ENCODE measurements at regions not wholly inside any gene's neighbourhood (a gene's known extent, or its start where the extent isn't known, plus 50 kb on each side); places are given as distances from the start of the nearest gene placed in this dataset.

GRCh38 chr1:118503752-118504151 lies 318.7 kb upstream of the SPAG17 start:
- in situ Hi-C loops (cut with MboI; ENCODE audit: low pct_ligation_motif_present in 1 of 4, low pct_unique_long_range_greater_than_20kb in 1 of 4, low sequenced_read_pairs in 3 of 4) = no loop called here

GRCh38 chr1:118494998-118495397 lies 310.0 kb upstream of the SPAG17 start:
- Histone ChIP-seq H3K9me3 (no peaks in the 10 kb centered on the region), H3K27ac (no peak overlapping the region), H3K27me3 (no peaks in the 10 kb centered on the region), H3K4me3 (no peak overlapping the region), H3K4me1 (no peaks in the 10 kb centered on the region), H3K36me3 (no peaks in the 10 kb centered on the region)
- no peak for TF ChIP-seq POLR2AphosphoS5 (IDR thresholded peaks at IDR 0.05)
- TF ChIP-seq CTCF (IDR thresholded peaks at IDR 0.05) = no peak
- no peak for TF ChIP-seq EP300 (IDR thresholded peaks at IDR 0.05; ENCODE audit: low read depth)
- no peak for TF ChIP-seq POLR2A (IDR thresholded peaks at IDR 0.05)
- in situ Hi-C loops (cut with MboI; ENCODE audit: low pct_ligation_motif_present in 1 of 4, low pct_unique_long_range_greater_than_20kb in 1 of 4, low sequenced_read_pairs in 3 of 4) = no loop called here
- DNase-seq = no peak
- 75 to 95% methylated on average over 1 of the region's 1 CpG for WGBS, 2 donors (ENCODE audit: low coverage in 1 of 2)
- intact Hi-C loops (cut with DNase I; ENCODE audit: low total_unique reads) = no loop called here

More at GRCh38 chr1:118503752-118504151, 318.7 kb upstream of the SPAG17 start:
- Histone ChIP-seq H3K36me3 (no peaks in the 10 kb centered on the region), H3K4me3 (no peak overlapping the region), H3K27ac (no peak overlapping the region), H3K27me3 (no peaks in the 10 kb centered on the region), H3K9me3 (no peaks in the 10 kb centered on the region), H3K4me1 (no peaks in the 10 kb centered on the region)
- no peak for DNase-seq
- intact Hi-C loops (cut with DNase I; ENCODE audit: low total_unique reads) = no loop called here
- no peak for TF ChIP-seq EP300 (IDR thresholded peaks at IDR 0.05; ENCODE audit: low read depth)
- no peak for TF ChIP-seq POLR2AphosphoS5 (IDR thresholded peaks at IDR 0.05)
- no peak for TF ChIP-seq CTCF (IDR thresholded peaks at IDR 0.05)
- TF ChIP-seq POLR2A (IDR thresholded peaks at IDR 0.05) = no peak

- Histone ChIP-seq H3K4me1 (no peaks in the 10 kb centered on the region), H3K27me3 (no peaks in the 10 kb centered on the region), H3K36me3 (no peaks in the 10 kb centered on the region), H3K4me3 (no peak overlapping the region), H3K9me3 (no peaks in the 10 kb centered on the region), H3K27ac (no peak overlapping the region)
- no peak for DNase-seq
- TF ChIP-seq POLR2AphosphoS5 (IDR thresholded peaks at IDR 0.05) = no peak
- no peak for TF ChIP-seq POLR2A (IDR thresholded peaks at IDR 0.05)
- TF ChIP-seq CTCF (IDR thresholded peaks at IDR 0.05) = no peak
- TF ChIP-seq EP300 (IDR thresholded peaks at IDR 0.05; ENCODE audit: low read depth) = no peak
- intact Hi-C loops (cut with DNase I; ENCODE audit: low total_unique reads) = no loop called here
- 60 to 62% methylated on average over 2 to 3 of the region's 3 CpGs for WGBS, 2 donors (ENCODE audit: low coverage in 1 of 2)
- in situ Hi-C loops (cut with MboI; ENCODE audit: low pct_ligation_motif_present in 1 of 4, low pct_unique_long_range_greater_than_20kb in 1 of 4, low sequenced_read_pairs in 3 of 4) = no loop called here
Observed at GRCh38 chr1:118488787-118489186, 303.8 kb upstream of the SPAG17 start.

GRCh38 chr1:118487932-118488331 lies 302.9 kb upstream of the SPAG17 start:
- whole genome bisulfite sequencing, 2 donors (ENCODE audit: low coverage in 1 of 2) = 43 to 46% methylated on average over 2 of the region's 2 CpGs
- in situ Hi-C loops (cut with MboI; ENCODE audit: low pct_ligation_motif_present in 1 of 4, low pct_unique_long_range_greater_than_20kb in 1 of 4, low sequenced_read_pairs in 3 of 4) = no loop called here
- no peak for DNase-seq
- Histone ChIP-seq H3K27me3 (no peaks in the 10 kb centered on the region), H3K9me3 (no peaks in the 10 kb centered on the region), H3K4me1 (no peaks in the 10 kb centered on the region), H3K27ac (no peak overlapping the region), H3K36me3 (no peaks in the 10 kb centered on the region), H3K4me3 (no peak overlapping the region)
- intact Hi-C loops (cut with DNase I; ENCODE audit: low total_unique reads) = no loop called here
- TF ChIP-seq EP300 (IDR thresholded peaks at IDR 0.05; ENCODE audit: low read depth) (no peak), CTCF (IDR thresholded peaks at IDR 0.05) (no peak), POLR2AphosphoS5 (IDR thresholded peaks at IDR 0.05) (no peak), POLR2A (IDR thresholded peaks at IDR 0.05) (no peak)

All from transverse colon (tissue), 4 donors.